ENCODE measurements at regions not wholly inside any gene's neighbourhood (a gene's known extent, or its start where the extent isn't known, plus 50 kb on each side); places are given as distances from the start of the nearest gene placed in this dataset.
"Not testable (repeated sequence)": the region's sequence is repeated elsewhere in the genome, so short reads cannot be mapped to it uniquely, and the experiment has no call there.

GRCh38 chr17:68109404-68109803, 73.9 kb downstream of the KPNA2 start:
- H3K9me3 ChIP-seq (ENCODE audit: control insufficient read depth, insufficient read depth, low read length); H3K27ac ChIP-seq (ENCODE audit: low read length); DNase-seq (ENCODE audit: low read depth, low spot score); H3K4me3 ChIP-seq (ENCODE audit: low read length); H3K4me1 ChIP-seq (ENCODE audit: control insufficient read depth, insufficient read depth, low read length); H3K27me3 ChIP-seq (ENCODE audit: control insufficient read depth, insufficient read depth, low read length); H3K36me3 ChIP-seq (ENCODE audit: control insufficient read depth, insufficient read depth, low read length): not testable (repeated sequence)
- no CpG with 5 or more reads among the region's 4 CpGs for WGBS (ENCODE audit: insufficient coverage, insufficient read length)

- not testable (repeated sequence) for H3K36me3 ChIP-seq (ENCODE audit: control insufficient read depth, insufficient read depth, low read length); H3K27ac ChIP-seq (ENCODE audit: low read length); H3K4me3 ChIP-seq (ENCODE audit: low read length); H3K4me1 ChIP-seq (ENCODE audit: control insufficient read depth, insufficient read depth, low read length); H3K27me3 ChIP-seq (ENCODE audit: control insufficient read depth, insufficient read depth, low read length); DNase-seq (ENCODE audit: low read depth, low spot score); H3K9me3 ChIP-seq (ENCODE audit: control insufficient read depth, insufficient read depth, low read length)
- no CpG with 5 or more reads among the region's 32 CpGs for WGBS (ENCODE audit: insufficient coverage, insufficient read length)
These were observed 80.7 kb downstream of the KPNA2 start for GRCh38 chr17:68116211-68116610.

DNA sequence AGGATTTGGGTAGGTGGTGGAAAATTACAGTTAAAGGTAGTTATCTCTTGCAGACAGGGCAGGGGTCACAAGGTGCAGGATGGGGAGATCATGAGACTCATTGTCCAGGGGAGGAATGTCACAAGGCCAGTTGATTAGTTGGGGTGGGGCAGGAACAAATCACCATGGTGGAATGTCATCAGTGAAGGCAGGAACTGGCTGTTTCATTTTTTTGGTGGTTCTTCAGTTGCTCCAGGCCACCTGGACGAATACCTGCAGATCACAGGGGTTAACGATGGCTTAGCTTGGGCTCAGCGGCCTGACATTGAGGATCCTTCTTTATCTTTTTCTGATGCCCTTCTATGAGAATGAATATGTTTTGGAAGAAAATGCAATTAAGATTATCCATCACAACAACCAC, 87.1 kb downstream of the KPNA2 start:
- no peak for DNase-seq (ENCODE audit: low read depth, low spot score)
- WGBS (ENCODE audit: insufficient coverage, insufficient read length): no CpG with 5 or more reads among the region's 3 CpGs
- H3K9me3 ChIP-seq (ENCODE audit: control insufficient read depth, insufficient read depth, low read length): no peaks in the 10 kb centered on the region
- H3K27ac ChIP-seq (ENCODE audit: low read length): no peak overlapping the region
- H3K36me3 ChIP-seq (ENCODE audit: control insufficient read depth, insufficient read depth, low read length): no peaks in the 10 kb centered on the region
- H3K4me1 ChIP-seq (ENCODE audit: control insufficient read depth, insufficient read depth, low read length): peaks cover 2% of the 10 kb centered on the region; the same call in 1 of the 2 replicates
- no peaks in the 10 kb centered on the region for H3K27me3 ChIP-seq (ENCODE audit: control insufficient read depth, insufficient read depth, low read length)
- H3K4me3 ChIP-seq (ENCODE audit: low read length): no peak overlapping the region

DNA sequence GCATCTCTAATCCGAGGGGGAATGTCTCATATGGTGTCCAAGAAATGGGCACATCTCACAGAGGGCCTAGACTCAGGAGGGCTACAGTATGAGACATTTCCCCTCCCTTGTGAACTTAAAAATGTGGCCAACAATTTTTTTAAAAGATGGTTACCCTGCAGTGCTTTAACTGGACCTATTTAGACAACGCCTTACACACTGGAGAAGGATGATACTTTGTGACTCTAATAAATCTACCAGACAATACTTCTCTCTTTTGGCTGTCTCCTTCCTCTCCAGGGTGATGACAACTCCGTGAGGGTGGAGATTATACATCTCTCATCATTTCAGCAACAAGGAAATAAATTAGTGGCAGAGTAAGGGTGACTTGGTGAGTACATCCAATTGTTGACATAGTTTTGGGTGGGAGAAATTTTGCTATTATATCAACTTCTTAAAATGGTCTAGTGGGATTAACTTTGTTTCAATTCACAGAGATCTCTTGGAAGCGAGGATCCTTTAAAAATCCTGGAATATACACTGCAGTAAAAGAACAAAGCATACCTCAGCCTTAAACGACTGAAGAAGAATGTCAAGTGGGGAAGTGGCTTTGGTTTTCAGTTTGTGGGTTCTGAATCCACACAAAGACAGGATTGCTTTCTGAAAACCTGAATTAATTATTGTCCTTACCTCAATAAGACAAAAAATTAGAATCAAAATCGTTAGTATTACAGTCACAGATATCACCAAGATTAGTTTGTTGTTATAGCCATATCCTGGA, 89.8 kb downstream of the KPNA2 start:
- Histone ChIP-seq H3K9me3 (ENCODE audit: control insufficient read depth, insufficient read depth, low read length) (no peaks in the 10 kb centered on the region), H3K27me3 (ENCODE audit: control insufficient read depth, insufficient read depth, low read length) (no peaks in the 10 kb centered on the region), H3K27ac (ENCODE audit: low read length) (no peak overlapping the region), H3K4me3 (ENCODE audit: low read length) (no peak overlapping the region), H3K4me1 (ENCODE audit: control insufficient read depth, insufficient read depth, low read length) (peaks cover 2% of the 10 kb centered on the region; the same call in 1 of the 2 replicates), H3K36me3 (ENCODE audit: control insufficient read depth, insufficient read depth, low read length) (no peaks in the 10 kb centered on the region)
- DNase-seq (ENCODE audit: low read depth, low spot score): no peak
- WGBS (ENCODE audit: insufficient coverage, insufficient read length): no CpG with 5 or more reads among the region's 6 CpGs

GRCh38 chr17:68127914-68128313, 92.4 kb downstream of the KPNA2 start:
- H3K27ac ChIP-seq (ENCODE audit: low read length): no peak overlapping the region
- WGBS (ENCODE audit: insufficient coverage, insufficient read length): no CpG with 5 or more reads among the region's 3 CpGs

GRCh38 chr17:68131456-68131855, 95.9 kb downstream of the KPNA2 start:
- H3K27ac ChIP-seq (ENCODE audit: low read length): no peak overlapping the region

More at GRCh38 chr17:68127914-68128313, 92.4 kb downstream of the KPNA2 start:
- Histone ChIP-seq H3K9me3 (ENCODE audit: control insufficient read depth, insufficient read depth, low read length) (no peaks in the 10 kb centered on the region), H3K4me3 (ENCODE audit: low read length) (no peak overlapping the region), H3K4me1 (ENCODE audit: control insufficient read depth, insufficient read depth, low read length) (peaks cover 2% of the 10 kb centered on the region; the same call in 1 of the 2 replicates), H3K36me3 (ENCODE audit: control insufficient read depth, insufficient read depth, low read length) (no peaks in the 10 kb centered on the region), H3K27me3 (ENCODE audit: control insufficient read depth, insufficient read depth, low read length) (no peaks in the 10 kb centered on the region)
- DNase-seq (ENCODE audit: low read depth, low spot score): no peak

GRCh38 chr17:68133346-68134045, 98.0 kb downstream of the KPNA2 start:
- DNase-seq (ENCODE audit: low read depth, low spot score): peak; percentile 16
- peaks cover 1% of the 10 kb centered on the region; the same call in 1 of the 2 replicates for H3K4me1 ChIP-seq (ENCODE audit: control insufficient read depth, insufficient read depth, low read length)
- no peaks in the 10 kb centered on the region for H3K36me3 ChIP-seq (ENCODE audit: control insufficient read depth, insufficient read depth, low read length)
- no peaks in the 10 kb centered on the region for H3K27me3 ChIP-seq (ENCODE audit: control insufficient read depth, insufficient read depth, low read length)
- H3K4me3 ChIP-seq (ENCODE audit: low read length): no peak overlapping the region
- no peaks in the 10 kb centered on the region for H3K9me3 ChIP-seq (ENCODE audit: control insufficient read depth, insufficient read depth, low read length)
- no peak overlapping the region for H3K27ac ChIP-seq (ENCODE audit: low read length)
- WGBS (ENCODE audit: insufficient coverage, insufficient read length): no CpG with 5 or more reads among the region's 11 CpGs

More at GRCh38 chr17:68131456-68131855, 95.9 kb downstream of the KPNA2 start:
- no peaks in the 10 kb centered on the region for H3K36me3 ChIP-seq (ENCODE audit: control insufficient read depth, insufficient read depth, low read length)
- H3K4me1 ChIP-seq (ENCODE audit: control insufficient read depth, insufficient read depth, low read length): peaks cover 1% of the 10 kb centered on the region; the same call in 1 of the 2 replicates
- DNase-seq (ENCODE audit: low read depth, low spot score): no peak
- no peaks in the 10 kb centered on the region for H3K9me3 ChIP-seq (ENCODE audit: control insufficient read depth, insufficient read depth, low read length)
- WGBS (ENCODE audit: insufficient coverage, insufficient read length): no CpG with 5 or more reads among the region's 1 CpG
- no peak overlapping the region for H3K4me3 ChIP-seq (ENCODE audit: low read length)
- no peaks in the 10 kb centered on the region for H3K27me3 ChIP-seq (ENCODE audit: control insufficient read depth, insufficient read depth, low read length)

GRCh38 chr17:68134046-68134637, 98.6 kb downstream of the KPNA2 start:
- Histone ChIP-seq H3K27ac (ENCODE audit: low read length) (no peak overlapping the region), H3K9me3 (ENCODE audit: control insufficient read depth, insufficient read depth, low read length) (no peaks in the 10 kb centered on the region), H3K27me3 (ENCODE audit: control insufficient read depth, insufficient read depth, low read length) (no peaks in the 10 kb centered on the region), H3K4me1 (ENCODE audit: control insufficient read depth, insufficient read depth, low read length) (peaks cover 1% of the 10 kb centered on the region; the same call in 1 of the 2 replicates), H3K36me3 (ENCODE audit: control insufficient read depth, insufficient read depth, low read length) (no peaks in the 10 kb centered on the region), H3K4me3 (ENCODE audit: low read length) (no peak overlapping the region)
- DNase-seq (ENCODE audit: low read depth, low spot score): no peak
- no CpG with 5 or more reads among the region's 23 CpGs for WGBS (ENCODE audit: insufficient coverage, insufficient read length)

GRCh38 chr17:68134731-68135130, 99.2 kb downstream of the KPNA2 start:
- no CpG with 5 or more reads among the region's 20 CpGs for WGBS (ENCODE audit: insufficient coverage, insufficient read length)
- Histone ChIP-seq H3K27me3 (ENCODE audit: control insufficient read depth, insufficient read depth, low read length) (no peaks in the 10 kb centered on the region), H3K27ac (ENCODE audit: low read length) (no peak overlapping the region), H3K4me1 (ENCODE audit: control insufficient read depth, insufficient read depth, low read length) (peaks cover 1% of the 10 kb centered on the region; the same call in 1 of the 2 replicates), H3K4me3 (ENCODE audit: low read length) (no peak overlapping the region), H3K9me3 (ENCODE audit: control insufficient read depth, insufficient read depth, low read length) (no peaks in the 10 kb centered on the region), H3K36me3 (ENCODE audit: control insufficient read depth, insufficient read depth, low read length) (no peaks in the 10 kb centered on the region)
- DNase-seq (ENCODE audit: low read depth, low spot score): no peak

GRCh38 chr17:68135141-68135887, 99.8 kb downstream of the KPNA2 start:
- no CpG with 5 or more reads among the region's 40 CpGs for WGBS (ENCODE audit: insufficient coverage, insufficient read length)
- Histone ChIP-seq H3K4me3 (ENCODE audit: low read length) (no peak overlapping the region), H3K9me3 (ENCODE audit: control insufficient read depth, insufficient read depth, low read length) (no peaks in the 10 kb centered on the region), H3K4me1 (ENCODE audit: control insufficient read depth, insufficient read depth, low read length) (peaks cover 1% of the 10 kb centered on the region; the same call in 1 of the 2 replicates), H3K27ac (ENCODE audit: low read length) (no peak overlapping the region), H3K36me3 (ENCODE audit: control insufficient read depth, insufficient read depth, low read length) (no peaks in the 10 kb centered on the region), H3K27me3 (ENCODE audit: control insufficient read depth, insufficient read depth, low read length) (no peaks in the 10 kb centered on the region)
- no peak for DNase-seq (ENCODE audit: low read depth, low spot score)

Measured in iPS DF 6.9 (cell line).